Hippocampal formation (tissue), 2 donors: ENCODE measurements at regions not wholly inside any gene's neighbourhood (a gene's known extent, or its start where the extent isn't known, plus 50 kb on each side); places are given as distances from the start of the nearest gene placed in this dataset.

Experiments
- DNase-seq, 2 donors: peaks; one replicate each; lab custom pipeline; 2025; lab: John Stamatoyannopoulos, UW

DNA sequence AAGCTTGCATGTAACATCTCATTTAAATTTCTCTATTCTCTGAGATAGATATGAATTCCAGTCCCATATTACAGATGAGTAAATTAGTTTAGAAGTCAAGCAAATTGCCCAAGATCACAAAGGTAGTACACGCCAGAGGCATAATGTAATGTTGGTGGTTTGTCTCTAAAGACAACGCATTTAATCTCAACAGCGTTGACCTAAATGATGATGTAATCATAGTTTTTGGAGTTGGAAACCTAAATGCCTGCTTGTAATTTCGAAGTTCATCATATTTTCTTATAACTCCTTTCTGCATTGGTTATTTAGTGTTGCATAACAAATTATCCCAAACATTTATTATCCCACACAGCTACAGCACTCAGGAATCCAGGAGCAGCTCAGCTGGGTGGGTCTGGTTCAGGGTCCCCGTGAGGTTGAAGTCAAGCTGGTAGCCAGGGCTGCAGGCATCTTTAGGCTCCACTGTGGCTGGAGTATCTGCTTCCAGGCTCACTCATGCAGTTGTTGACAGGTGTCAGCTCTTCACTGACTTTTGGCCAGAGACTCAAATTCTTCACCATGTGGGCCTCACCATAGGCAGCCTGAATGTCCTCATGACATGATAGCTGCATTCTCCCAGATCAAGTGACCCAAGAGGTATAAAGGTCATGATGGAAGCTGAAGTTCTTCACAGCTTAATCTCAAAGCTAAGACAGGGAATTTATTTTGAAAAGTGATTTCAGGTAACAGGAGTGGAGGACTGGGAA, 122.0 kb upstream of the SPTLC3 start:
- DNase-seq, result no peak

- DNase-seq, result no peak
These were observed 117.1 kb upstream of the SPTLC3 start for GRCh38 chr20:12891643-12892042.

GRCh38 chr20:12893019-12893418, 115.8 kb upstream of the SPTLC3 start:
- DNase-seq, result no peak

DNA sequence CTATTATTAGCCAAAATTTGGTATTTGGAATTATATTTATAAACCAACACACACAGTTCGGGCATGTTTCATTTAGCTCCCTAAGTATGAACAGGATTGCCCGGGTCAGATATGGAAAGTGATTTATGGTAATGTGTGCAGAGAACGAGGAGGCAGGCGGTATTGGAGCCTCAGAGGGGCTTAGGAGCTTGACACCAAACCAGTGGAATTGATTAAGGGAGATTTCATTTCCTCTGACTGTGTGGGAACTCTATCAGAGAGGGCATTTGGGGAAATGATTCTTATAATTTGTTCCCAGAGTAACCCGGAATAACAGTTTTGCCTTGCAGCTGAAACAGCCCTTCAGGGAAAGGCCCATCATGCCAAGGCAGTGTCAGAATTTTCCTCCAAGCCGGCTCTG, 115.1 kb upstream of the SPTLC3 start:
- DNase-seq, result no peak

GRCh38 chr20:12894089-12894488, 114.7 kb upstream of the SPTLC3 start:
- DNase-seq, result no peak

- DNase-seq, result no peak
These were observed 112.6 kb upstream of the SPTLC3 start for GRCh38 chr20:12896180-12896579.

DNA sequence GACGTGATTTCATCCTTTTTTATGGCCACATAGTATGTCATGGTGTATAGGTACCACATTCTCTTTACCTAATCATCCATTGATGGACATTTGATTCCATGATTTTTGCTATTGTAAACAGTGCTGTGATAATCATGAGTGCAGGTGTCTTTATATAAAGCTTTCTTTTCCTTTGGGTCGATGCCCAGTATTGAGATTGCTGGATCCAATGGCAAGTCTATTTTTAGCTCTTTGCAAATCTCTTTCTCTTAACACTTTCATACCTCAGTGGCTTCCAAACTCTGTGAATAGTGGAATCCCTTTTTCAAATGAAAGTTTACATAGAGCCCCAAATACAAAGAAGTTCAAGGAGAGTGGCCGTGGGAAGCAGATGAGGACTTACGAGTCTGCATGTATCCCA, 105.8 kb upstream of the SPTLC3 start:
- DNase-seq, result no peak

DNA sequence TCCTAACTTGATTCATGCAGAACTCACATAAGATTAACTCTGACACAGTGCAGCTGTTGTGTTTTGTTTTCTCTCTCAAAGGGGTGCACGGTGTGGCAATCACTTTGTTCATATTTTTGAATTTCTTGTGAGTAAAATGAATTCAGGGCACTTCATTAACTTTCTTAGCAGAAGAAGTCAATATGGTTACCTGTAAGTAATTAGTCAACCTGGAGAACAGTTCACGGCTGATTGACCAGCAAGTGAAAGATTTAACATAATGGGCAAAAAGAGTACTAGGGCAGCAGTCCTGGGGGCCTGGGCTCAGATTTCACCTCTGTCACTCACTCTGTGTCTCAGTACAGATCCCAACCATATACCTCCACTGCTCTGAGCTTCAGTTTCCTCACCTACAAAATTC, 102.4 kb upstream of the SPTLC3 start:
- DNase-seq, result no peak

DNA sequence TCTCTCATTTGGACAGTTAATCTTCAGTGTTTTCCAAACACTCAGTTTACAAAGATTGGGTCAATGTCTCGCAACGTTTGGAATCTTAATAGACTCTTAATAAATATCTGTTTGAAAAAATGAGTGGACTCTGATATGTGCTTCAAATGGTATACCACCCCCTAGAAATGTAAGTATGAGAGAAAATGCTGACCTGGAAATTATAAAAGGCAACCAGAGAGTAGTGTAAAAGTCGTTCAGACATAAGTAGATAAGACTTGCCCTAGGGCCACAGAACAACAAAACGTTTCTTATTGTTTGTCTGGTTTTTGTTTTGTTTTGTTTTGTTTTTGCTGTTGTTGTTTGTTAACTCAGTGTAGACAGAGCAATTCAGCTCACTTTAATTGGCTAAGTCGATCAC, 97.4 kb upstream of the SPTLC3 start:
- DNase-seq, result no peak

- no peak for DNase-seq
These were observed 94.9 kb upstream of the SPTLC3 start for GRCh38 chr20:12913781-12914443.

GRCh38 chr20:12914804-12915203, 94.0 kb upstream of the SPTLC3 start:
- no peak for DNase-seq

DNA sequence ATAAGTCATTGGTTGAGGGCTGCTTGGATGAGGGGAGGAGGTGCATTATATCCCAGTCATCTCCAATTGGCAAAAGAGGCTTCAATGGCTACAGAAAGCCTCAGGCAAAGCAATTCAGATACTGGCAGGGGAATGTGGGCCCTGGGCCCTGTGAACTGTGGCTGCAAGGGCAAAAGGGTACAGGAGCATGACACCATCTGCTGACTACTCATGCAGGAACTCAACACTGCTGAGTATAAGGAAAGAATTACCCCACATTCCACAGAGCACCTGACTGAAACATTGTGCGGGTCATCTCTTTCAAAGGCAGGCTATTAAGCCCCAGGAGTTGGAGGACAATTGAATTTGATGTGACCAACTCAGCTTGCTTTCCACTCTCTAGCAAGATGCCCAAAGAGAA, 92.1 kb upstream of the SPTLC3 start:
- DNase-seq, result no peak

DNA sequence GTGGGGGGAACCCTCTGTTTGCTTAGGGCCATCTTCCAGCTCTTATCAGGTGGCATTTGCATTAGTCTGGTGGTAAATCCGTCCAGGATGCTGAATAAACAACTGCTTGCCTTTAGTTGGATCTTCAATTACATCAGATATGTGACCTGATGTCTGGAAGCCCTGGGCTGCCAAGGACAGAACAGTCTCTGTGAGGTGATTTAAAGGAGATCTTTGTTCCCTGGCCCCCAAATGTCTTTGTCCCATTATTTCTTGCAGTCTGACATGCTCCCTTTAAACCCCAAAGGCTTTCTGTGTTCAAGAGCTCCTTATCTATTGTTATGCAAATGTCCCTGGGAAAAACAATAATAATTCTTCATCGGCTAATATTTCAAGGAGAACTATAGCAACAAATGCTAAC, 84.6 kb upstream of the SPTLC3 start:
- no peak for DNase-seq

DNA sequence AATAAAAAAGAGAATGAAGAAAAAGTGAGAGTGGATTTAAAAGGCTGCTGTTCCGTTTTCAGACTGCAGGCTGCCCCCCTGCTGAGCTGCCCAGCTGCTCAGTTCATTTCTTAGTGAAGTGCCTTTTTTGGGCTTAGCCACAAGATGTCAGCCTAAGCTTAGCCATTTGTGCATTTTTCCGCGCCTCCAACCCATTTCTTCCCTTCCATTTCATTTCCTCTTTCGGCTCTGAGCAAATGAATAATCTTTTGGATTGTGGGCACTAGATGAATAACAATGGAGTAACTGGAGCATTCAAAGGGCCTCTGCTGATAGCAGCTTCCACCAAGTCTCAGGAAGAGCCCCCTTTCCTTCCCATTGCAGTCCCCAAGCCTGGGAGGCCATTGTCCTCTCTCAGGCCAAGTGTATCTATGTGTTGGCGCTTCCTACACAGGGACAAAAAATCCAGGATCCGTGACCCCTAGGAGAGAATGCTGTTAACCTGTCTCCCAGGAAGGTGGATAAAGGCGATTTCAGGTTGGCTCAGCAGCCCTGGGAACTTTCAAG, 83.5 kb upstream of the SPTLC3 start:
- DNase-seq, result peak; percentile 42 to 90

GRCh38 chr20:12925863-12926793, 82.6 kb upstream of the SPTLC3 start:
- no peak for DNase-seq

DNA sequence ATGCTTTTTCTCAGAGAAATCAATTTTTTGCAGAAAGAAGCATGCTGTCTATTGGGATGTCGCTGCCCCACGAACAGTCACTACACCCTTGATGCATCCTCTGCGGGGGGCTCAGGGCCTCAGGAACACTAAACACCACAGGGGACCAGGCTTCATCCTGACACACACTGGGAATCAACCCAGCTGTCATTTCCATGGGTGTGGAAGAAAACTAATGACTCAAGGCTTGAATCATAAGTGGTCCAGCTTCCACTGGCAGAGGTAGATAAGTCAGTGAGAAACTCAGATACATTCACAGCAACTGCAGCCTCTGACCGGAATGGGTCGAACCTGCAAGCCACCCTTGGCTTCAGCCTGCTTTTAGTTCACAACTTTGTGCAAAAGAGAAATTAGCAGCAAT, 81.3 kb upstream of the SPTLC3 start:
- DNase-seq, result no peak

DNA sequence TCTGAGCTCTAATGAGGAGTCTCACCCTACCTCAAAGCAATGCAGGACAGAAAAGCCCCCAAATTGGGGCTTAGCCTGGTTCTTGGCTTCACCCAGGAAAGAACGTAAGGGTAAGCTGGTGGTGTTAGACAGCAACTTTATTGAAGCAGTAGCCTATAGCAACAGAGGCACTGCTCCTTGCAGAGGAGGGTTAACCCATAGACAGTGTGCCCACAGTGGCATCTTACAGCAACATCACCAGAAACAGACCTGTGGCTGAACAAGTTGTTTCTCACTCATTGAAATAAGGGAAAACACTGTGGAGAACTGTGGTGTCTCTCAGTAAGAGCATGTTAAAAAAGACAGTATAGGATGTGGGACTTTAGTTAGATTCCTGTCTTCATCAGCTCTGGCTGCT, 80.4 kb upstream of the SPTLC3 start:
- no peak for DNase-seq

GRCh38 chr20:12928755-12929401, 79.9 kb upstream of the SPTLC3 start:
- DNase-seq, result no peak

DNA sequence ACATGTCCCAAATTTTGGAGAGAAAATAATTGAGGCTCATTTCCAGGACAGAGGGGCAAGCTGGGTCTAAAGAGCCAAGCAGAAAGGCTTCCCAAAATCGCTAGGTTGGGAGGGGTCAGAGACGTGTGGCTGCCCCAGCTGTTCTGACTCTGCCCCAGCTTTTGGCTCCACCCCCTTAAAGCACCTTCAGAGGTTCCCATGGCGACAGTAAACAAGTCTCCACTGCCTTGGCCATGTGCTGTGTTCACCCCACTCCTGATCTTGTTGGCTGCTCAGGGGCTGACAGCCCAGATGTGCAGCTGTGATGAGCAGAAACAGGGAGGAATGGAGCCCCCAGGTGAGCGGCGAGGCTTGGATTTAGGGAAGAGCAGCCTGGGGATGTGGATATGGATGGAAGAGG, 72.8 kb upstream of the SPTLC3 start:
- no peak for DNase-seq

DNA sequence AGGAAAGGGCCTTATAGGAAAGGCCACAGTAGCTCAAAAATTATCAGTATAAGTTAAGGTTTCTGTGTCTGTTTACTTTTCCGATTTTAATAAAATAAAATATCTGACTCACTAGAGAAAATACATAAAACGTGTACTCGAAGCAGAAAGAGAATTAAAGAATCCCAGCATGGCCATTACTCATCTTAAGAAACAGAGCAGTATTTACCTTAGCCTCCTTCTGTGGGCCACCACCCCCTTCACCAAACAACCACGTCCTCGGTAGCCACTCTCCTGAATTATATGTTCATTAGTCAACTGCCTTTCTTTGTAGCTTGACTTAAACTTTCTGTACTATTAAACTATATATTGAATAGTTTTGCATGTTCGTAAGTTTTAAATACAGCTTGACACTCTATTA, 72.2 kb upstream of the SPTLC3 start:
- DNase-seq, result no peak

DNA sequence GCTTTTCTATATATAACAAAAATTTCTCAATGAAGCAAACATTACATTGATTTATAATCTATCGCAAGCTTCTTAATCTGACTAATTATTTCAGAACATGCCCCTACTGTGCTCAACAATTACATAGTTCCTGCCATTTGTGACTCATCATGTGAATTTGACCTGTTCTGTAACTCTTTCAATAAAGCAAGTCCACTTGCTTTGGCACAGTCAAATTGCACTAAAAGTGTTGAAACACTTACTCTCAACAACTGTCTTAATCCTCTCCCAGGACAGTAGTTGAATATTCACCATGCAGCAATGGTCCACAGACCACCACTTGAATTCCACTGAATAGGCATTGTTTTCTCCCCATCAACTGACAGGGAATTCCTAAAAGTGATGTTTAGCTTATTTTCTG, 67.7 kb upstream of the SPTLC3 start:
- DNase-seq, result no peak

GRCh38 chr20:12942123-12942522, 66.6 kb upstream of the SPTLC3 start:
- no peak for DNase-seq
